Left renal cortex interstitium (tissue), 4 donors: ENCODE measurements at regions not wholly inside any gene's neighbourhood (a gene's known extent, or its start where the extent isn't known, plus 50 kb on each side); places are given as distances from the start of the nearest gene placed in this dataset.

Source experiments
- DNase-seq, 4 donors: peaks; one replicate each; pipeline ENCODE4 v3.0.0-alpha.2; 2013; ENCODE audit warnings: low read depth in 4 of 4, low spot score in 2 of 4, missing footprints in 1 of 4

GRCh38 chr1:34328281-34328799, 151.6 kb downstream of the C1orf94 start:
- peak in 1 of 4 donors; percentile 17 for DNase-seq

- no peak for DNase-seq
Measured at GRCh38 chr1:34330061-34330460, 153.4 kb downstream of the C1orf94 start.

GRCh38 chr1:34331020-34331926, 154.6 kb downstream of the C1orf94 start:
- no peak for DNase-seq

- DNase-seq: no peak
Measured at GRCh38 chr1:34332996-34333395, 156.3 kb downstream of the C1orf94 start.

GRCh38 chr1:34338871-34339270, 162.2 kb downstream of the C1orf94 start:
- no peak for DNase-seq

- no peak for DNase-seq
Measured at GRCh38 chr1:34341896-34342295, 165.2 kb downstream of the C1orf94 start.

- no peak for DNase-seq
Measured at GRCh38 chr1:34342334-34342733, 165.6 kb downstream of the C1orf94 start.

- DNase-seq: no peak
Measured at GRCh38 chr1:34346128-34346527, 169.4 kb downstream of the C1orf94 start.

- DNase-seq: no peak
Measured at GRCh38 chr1:34353409-34353808, 176.7 kb downstream of the C1orf94 start.

GRCh38 chr1:34354367-34354766, 177.7 kb downstream of the C1orf94 start:
- no peak for DNase-seq

GRCh38 chr1:34356853-34357252, 180.1 kb downstream of the C1orf94 start:
- DNase-seq: no peak

GRCh38 chr1:34358636-34359035, 181.9 kb downstream of the C1orf94 start:
- DNase-seq: no peak

- no peak for DNase-seq
Measured at GRCh38 chr1:34359411-34359810, 182.7 kb downstream of the C1orf94 start.

GRCh38 chr1:34360574-34360973, 183.9 kb downstream of the C1orf94 start:
- DNase-seq: no peak

GRCh38 chr1:34361121-34361520, 184.4 kb downstream of the C1orf94 start:
- DNase-seq: no peak

GRCh38 chr1:34361781-34362357, 185.2 kb downstream of the C1orf94 start:
- DNase-seq: no peak

GRCh38 chr1:34362949-34363348, 186.2 kb downstream of the C1orf94 start:
- no peak for DNase-seq

GRCh38 chr1:34363447-34363846, 186.7 kb downstream of the C1orf94 start:
- DNase-seq: no peak

- no peak for DNase-seq
Measured at GRCh38 chr1:34363915-34364314, 187.2 kb downstream of the C1orf94 start.

- DNase-seq: no peak
Measured at GRCh38 chr1:34364376-34364775, 187.7 kb downstream of the C1orf94 start.

GRCh38 chr1:34365295-34365694, 188.6 kb downstream of the C1orf94 start:
- DNase-seq: no peak
